IMR-90 (cell line): ENCODE measurements at regions not wholly inside any gene's neighbourhood (a gene's known extent, or its start where the extent isn't known, plus 50 kb on each side); places are given as distances from the start of the nearest gene placed in this dataset.

ENCODE experiments used
- ATAC-seq: fragments of 200-7000 bp; cut with Tn5 transposase; 2 replicates; pipeline ENCODE4 v1.9.1; 2020; ENCODE audit warnings: low read depth, mild to moderate bottlenecking, moderate library complexity
- BruUV-seq: library from RNA; stranded (reverse); fragments of 400-500 nt; replicated peaks from 2 replicates; lab custom pipeline; 2021; lab: Mats Ljungman, UMichigan
- CTCF ChIA-PET: fragments of 300-600 bp; formaldehyde crosslinking; extraction: SDS; loops from one replicate; lab custom pipeline; 2021; ENCODE audit warnings: antibody characterized with exemption; lab: Yijun Ruan, JAX
- POLR2A ChIA-PET: fragments of 300-600 bp; sonication (Branson Sonifier 250); formaldehyde crosslinking; loops from one replicate; lab custom pipeline; 2022; ENCODE audit warnings: antibody characterized with exemption; ENCODE audit not compliant: unreplicated experiment; lab: Charles Lee
- DNase-seq: peaks from one replicate; pipeline ENCODE4 v3.0.0; 2013
- H2AFZ ChIP-seq: replicated peaks from 2 replicates; pipeline ENCODE3; 2013; ENCODE audit warnings: low read length, mild to moderate bottlenecking; ENCODE audit not compliant: poor library complexity
- H2AK5ac ChIP-seq: 2 replicates; pipeline ENCODE4 v1.6.1; 2013; ENCODE audit warnings: low read depth, low read length, inconsistent platforms
- H2AK9ac ChIP-seq: replicated peaks from 2 replicates; pipeline ENCODE3; 2013; ENCODE audit warnings: mild to moderate bottlenecking, low read depth, low read length, moderate library complexity; ENCODE audit not compliant: poor library complexity
- H2BK120ac ChIP-seq: 2 replicates; pipeline ENCODE4 v1.6.1; 2013; ENCODE audit warnings: low read depth, low read length, inconsistent platforms
- H2BK15ac ChIP-seq: 3 replicates; pipeline ENCODE4 v1.6.1; 2013; ENCODE audit warnings: low read depth, low read length, inconsistent platforms
- H2BK20ac ChIP-seq: 2 replicates; pipeline ENCODE4 v1.6.1; 2013; ENCODE audit warnings: low read depth, mild to moderate bottlenecking, inconsistent platforms, low read length, moderate library complexity
- H2BK5ac ChIP-seq: 2 replicates; pipeline ENCODE4 v1.6.1; 2013; ENCODE audit warnings: mild to moderate bottlenecking, low read depth, low read length, inconsistent platforms; ENCODE audit not compliant: poor library complexity, severe bottlenecking
- H3K14ac ChIP-seq: replicated peaks from 2 replicates; pipeline ENCODE4 v1.6.1; 2013; ENCODE audit warnings: low read depth, low read length, inconsistent platforms
- H3K18ac ChIP-seq: 2 replicates; pipeline ENCODE4 v1.6.1; 2013; ENCODE audit warnings: low read depth, low read length, control low read depth
- H3K23ac ChIP-seq: 2 replicates; pipeline ENCODE4 v1.6.1; 2013; ENCODE audit warnings: low read depth, low read length, inconsistent platforms
- H3K27ac ChIP-seq: 2 replicates; pipeline ENCODE4 v1.5.1; 2013; ENCODE audit warnings: mild to moderate bottlenecking, control low read depth, low read length; ENCODE audit not compliant: insufficient read depth
- H3K27me3 ChIP-seq: 2 replicates; pipeline ENCODE4 v1.6.1; 2013; ENCODE audit warnings: low read length; ENCODE audit not compliant: control insufficient read depth, insufficient read depth
- H3K36me3 ChIP-seq: 2 replicates; pipeline ENCODE4 v1.6.1; 2013; ENCODE audit warnings: low read length, mixed read lengths; ENCODE audit not compliant: control insufficient read depth, insufficient read depth
- H3K4ac ChIP-seq: 2 replicates; pipeline ENCODE4 v1.6.1; 2013; ENCODE audit warnings: low read depth, low read length, inconsistent platforms
- H3K4me1 ChIP-seq: 2 replicates; pipeline ENCODE4 v1.6.1; 2013; ENCODE audit warnings: low read length, mixed read lengths; ENCODE audit not compliant: control insufficient read depth, insufficient read depth
- H3K4me2 ChIP-seq: 2 replicates; pipeline ENCODE4 v1.6.1; 2013; ENCODE audit warnings: low read depth, mild to moderate bottlenecking, control low read depth, low read length, moderate library complexity
- H3K4me3 ChIP-seq: 2 replicates; pipeline ENCODE4 v1.5.1; 2013; ENCODE audit warnings: low read depth, mild to moderate bottlenecking, control low read depth, low read length, moderate library complexity; ENCODE audit not compliant: insufficient read depth
- H3K56ac ChIP-seq: 2 replicates; pipeline ENCODE4 v1.6.1; 2013; ENCODE audit warnings: low read length, inconsistent platforms; ENCODE audit not compliant: insufficient read depth; ENCODE audit errors: extremely low read depth
- H3K79me1 ChIP-seq, 2 experiments: 2 replicates each; pipeline ENCODE4 v1.6.1; 2013; ENCODE audit warnings: low read length in 2 of 2, inconsistent platforms in 1 of 2, low read depth in 1 of 2
- H3K9ac ChIP-seq: 2 replicates; pipeline ENCODE4 v1.6.1; 2013; ENCODE audit warnings: low read depth, low read length, control low read depth
- H3K9me1 ChIP-seq: 2 replicates; pipeline ENCODE4 v1.6.1; 2013; ENCODE audit warnings: low read length, inconsistent platforms; ENCODE audit not compliant: insufficient read depth
- H3K9me3 ChIP-seq: 2 replicates; pipeline ENCODE4 v1.6.1; 2013; ENCODE audit warnings: low read length; ENCODE audit not compliant: control insufficient read depth, insufficient read depth
- H4K20me1 ChIP-seq: 2 replicates; pipeline ENCODE4 v1.6.1; 2013; ENCODE audit warnings: low read length, inconsistent platforms; ENCODE audit not compliant: insufficient read depth
- H4K5ac ChIP-seq: 2 replicates; pipeline ENCODE4 v1.6.1; 2013; ENCODE audit warnings: mild to moderate bottlenecking, low read depth, low read length, control low read depth
- H4K8ac ChIP-seq, 2 experiments: 2 replicates each; pipeline ENCODE4 v1.6.1; 2013; ENCODE audit warnings: low read depth in 2 of 2, low read length in 2 of 2, control low read depth in 1 of 2, inconsistent platforms in 1 of 2
- H4K91ac ChIP-seq: 2 replicates; pipeline ENCODE4 v1.6.1; 2013; ENCODE audit warnings: low read depth, low read length, inconsistent platforms; ENCODE audit not compliant: insufficient read depth
- BHLHE40 ChIP-seq: fragments of 150-350 bp; IDR thresholded peaks from 2 replicates; pipeline ENCODE4 v1.6.1; 2016; ENCODE audit warnings: mild to moderate bottlenecking, low read depth, low read length
- CEBPB ChIP-seq: IDR thresholded peaks from 2 replicates; pipeline ENCODE4 v1.6.1; 2012; ENCODE audit warnings: low read depth, low read length, improper control_type of control experiment
- CHD1 ChIP-seq: IDR thresholded peaks from 2 replicates; pipeline ENCODE4 v1.6.1; 2012; ENCODE audit warnings: low read depth, low read length, improper control_type of control experiment
- FOS ChIP-seq: fragments of 150-350 bp; IDR thresholded peaks from 2 replicates; pipeline ENCODE4 v1.6.1; 2016; ENCODE audit warnings: low read depth, low read length
- MAFK ChIP-seq: IDR thresholded peaks from 2 replicates; pipeline ENCODE4 v1.6.1; 2012; ENCODE audit warnings: low read depth, low read length, improper control_type of control experiment
- MAZ ChIP-seq: IDR thresholded peaks from 2 replicates; pipeline ENCODE4 v1.6.1; 2012; ENCODE audit warnings: low read depth, mild to moderate bottlenecking, low read length, improper control_type of control experiment, moderate library complexity, borderline replicate concordance
- MXI1 ChIP-seq: IDR thresholded peaks from 2 replicates; pipeline ENCODE4 v1.6.1; 2012; ENCODE audit warnings: low read depth, mild to moderate bottlenecking, low read length, moderate library complexity, borderline replicate concordance
- NFE2L2 ChIP-seq: fragments of 150-350 bp; IDR thresholded peaks from 2 replicates; pipeline ENCODE4 v1.6.1; 2016; ENCODE audit warnings: low read depth, mild to moderate bottlenecking, low read length
- POLR2A ChIP-seq: IDR thresholded peaks from 2 replicates; pipeline ENCODE4 v1.6.1; 2012; ENCODE audit warnings: mild to moderate bottlenecking, low read depth, low read length
- RAD21 ChIP-seq: IDR thresholded peaks from 2 replicates; pipeline ENCODE4 v1.6.1; 2012; ENCODE audit warnings: low read length, improper control_type of control experiment
- RCOR1 ChIP-seq: IDR thresholded peaks from 2 replicates; pipeline ENCODE4 v1.6.1; 2012; ENCODE audit warnings: mild to moderate bottlenecking, low read length, improper control_type of control experiment; ENCODE audit not compliant: insufficient replicate concordance
- RFX5 ChIP-seq: IDR thresholded peaks from 2 replicates; pipeline ENCODE4 v1.8.0; 2012; ENCODE audit warnings: low read depth, mild to moderate bottlenecking, low read length, moderate library complexity
- SMC3 ChIP-seq: fragments of 150-350 bp; IDR thresholded peaks from 2 replicates; pipeline ENCODE4 v1.6.1; 2016; ENCODE audit warnings: low read depth, mild to moderate bottlenecking, antibody characterized with exemption, low read length, moderate library complexity
- WGBS, 2 experiments: methylation state at CpG; one replicate each; pipeline versions ENCODE4 v1.1.5 to v1.1.7; 2013; ENCODE audit warnings: missing lambda C conversion rate in 2 of 2; ENCODE audit not compliant: insufficient read length in 1 of 2; ENCODE audit errors: extremely low coverage in 2 of 2; 5-methylcytosine and 5-hydroxymethylcytosine counted together
- dilution Hi-C: fragments of 300-500 bp; cut with HindIII; formaldehyde crosslinking; loops from one replicate; pipeline ENCODE4 v1.14.3; 2018; ENCODE audit warnings: low sequenced_read_pairs; ENCODE audit not compliant: unreplicated experiment
- in situ Hi-C: fragments of 300-500 bp; cut with MboI; formaldehyde crosslinking; loops from 3 replicates; pipeline ENCODE4 v1.14.3; 2019; ENCODE audit warnings: low sequenced_read_pairs, inconsistent platforms, mixed read lengths
- intact Hi-C: fragments of 100-400 bp; cut with micrococcal nuclease; formaldehyde crosslinking; loops from 2 replicates; pipeline ENCODE4 v1.10.0; 2022
- TF ChIP-seq, protein P1 (sequence below): fragments of 150-350 bp; IDR thresholded peaks from 2 replicates; pipeline ENCODE4 v1.6.1; 2017; ENCODE audit warnings: mild to moderate bottlenecking, antibody characterized with exemption, low read length, low read depth
- TF ChIP-seq, protein P2 (sequence below): fragments of 150-350 bp; IDR thresholded peaks from 2 replicates; pipeline ENCODE4 v1.6.1; 2016; ENCODE audit warnings: low read depth, mild to moderate bottlenecking, low read length, moderate library complexity, borderline replicate concordance
- TF ChIP-seq, protein P3 (sequence below): conservative IDR thresholded peaks from 2 replicates; pipeline ENCODE4 v1.5.1; 2012; ENCODE audit warnings: mild to moderate bottlenecking, low read depth, low read length, improper control_type of control experiment

GRCh38 chr17:13806092-13806491 lies 204.4 kb upstream of the HS3ST3A1 start:
- Histone ChIP-seq H3K18ac (no peak overlapping the region), H2AK5ac (no peak overlapping the region), H3K27me3 (peaks cover 3% of the 10 kb centered on the region; the same call in 1 of the 2 replicates), H4K5ac (no peak overlapping the region), H2BK15ac (no peak overlapping the region), H3K79me1 (no peaks in the 10 kb centered on the region), H4K20me1 (no peaks in the 10 kb centered on the region), H3K27ac (no peak overlapping the region), H3K4me1 (no peaks in the 10 kb centered on the region), H2AFZ (no peak overlapping the region), H3K56ac (no peak overlapping the region), H2AK9ac (no peak overlapping the region), H3K23ac (no peak overlapping the region), H2BK20ac (no peak overlapping the region), H4K91ac (no peak overlapping the region), H2BK5ac (no peak overlapping the region), H3K36me3 (no peaks in the 10 kb centered on the region), H3K4me2 (no peak overlapping the region), H3K4ac (no peak overlapping the region), H3K9me1 (no peaks in the 10 kb centered on the region), H4K8ac (no peak overlapping the region), H3K4me3 (no peak overlapping the region), H2BK120ac (no peak overlapping the region), H3K9ac (no peak overlapping the region), H3K14ac (no peak overlapping the region), H3K9me3 (no peaks in the 10 kb centered on the region)
- TF ChIP-seq RFX5: no peak
- TF ChIP-seq MAZ: no peak
- TF ChIP-seq BHLHE40: no peak
- no peak for TF ChIP-seq NFE2L2
- TF ChIP-seq CEBPB: no peak
- no peak for TF ChIP-seq CHD1
- TF ChIP-seq, protein P1, sequence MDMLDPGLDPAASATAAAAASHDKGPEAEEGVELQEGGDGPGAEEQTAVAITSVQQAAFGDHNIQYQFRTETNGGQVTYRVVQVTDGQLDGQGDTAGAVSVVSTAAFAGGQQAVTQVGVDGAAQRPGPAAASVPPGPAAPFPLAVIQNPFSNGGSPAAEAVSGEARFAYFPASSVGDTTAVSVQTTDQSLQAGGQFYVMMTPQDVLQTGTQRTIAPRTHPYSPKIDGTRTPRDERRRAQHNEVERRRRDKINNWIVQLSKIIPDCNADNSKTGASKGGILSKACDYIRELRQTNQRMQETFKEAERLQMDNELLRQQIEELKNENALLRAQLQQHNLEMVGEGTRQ: no peak
- TF ChIP-seq, protein P2, sequence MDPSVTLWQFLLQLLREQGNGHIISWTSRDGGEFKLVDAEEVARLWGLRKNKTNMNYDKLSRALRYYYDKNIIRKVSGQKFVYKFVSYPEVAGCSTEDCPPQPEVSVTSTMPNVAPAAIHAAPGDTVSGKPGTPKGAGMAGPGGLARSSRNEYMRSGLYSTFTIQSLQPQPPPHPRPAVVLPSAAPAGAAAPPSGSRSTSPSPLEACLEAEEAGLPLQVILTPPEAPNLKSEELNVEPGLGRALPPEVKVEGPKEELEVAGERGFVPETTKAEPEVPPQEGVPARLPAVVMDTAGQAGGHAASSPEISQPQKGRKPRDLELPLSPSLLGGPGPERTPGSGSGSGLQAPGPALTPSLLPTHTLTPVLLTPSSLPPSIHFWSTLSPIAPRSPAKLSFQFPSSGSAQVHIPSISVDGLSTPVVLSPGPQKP: no peak
- no peak for TF ChIP-seq POLR2A
- TF ChIP-seq RAD21: no peak
- TF ChIP-seq MAFK: no peak
- TF ChIP-seq, protein P3, sequence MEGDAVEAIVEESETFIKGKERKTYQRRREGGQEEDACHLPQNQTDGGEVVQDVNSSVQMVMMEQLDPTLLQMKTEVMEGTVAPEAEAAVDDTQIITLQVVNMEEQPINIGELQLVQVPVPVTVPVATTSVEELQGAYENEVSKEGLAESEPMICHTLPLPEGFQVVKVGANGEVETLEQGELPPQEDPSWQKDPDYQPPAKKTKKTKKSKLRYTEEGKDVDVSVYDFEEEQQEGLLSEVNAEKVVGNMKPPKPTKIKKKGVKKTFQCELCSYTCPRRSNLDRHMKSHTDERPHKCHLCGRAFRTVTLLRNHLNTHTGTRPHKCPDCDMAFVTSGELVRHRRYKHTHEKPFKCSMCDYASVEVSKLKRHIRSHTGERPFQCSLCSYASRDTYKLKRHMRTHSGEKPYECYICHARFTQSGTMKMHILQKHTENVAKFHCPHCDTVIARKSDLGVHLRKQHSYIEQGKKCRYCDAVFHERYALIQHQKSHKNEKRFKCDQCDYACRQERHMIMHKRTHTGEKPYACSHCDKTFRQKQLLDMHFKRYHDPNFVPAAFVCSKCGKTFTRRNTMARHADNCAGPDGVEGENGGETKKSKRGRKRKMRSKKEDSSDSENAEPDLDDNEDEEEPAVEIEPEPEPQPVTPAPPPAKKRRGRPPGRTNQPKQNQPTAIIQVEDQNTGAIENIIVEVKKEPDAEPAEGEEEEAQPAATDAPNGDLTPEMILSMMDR: no peak
- TF ChIP-seq RCOR1: no peak
- no peak for TF ChIP-seq SMC3
- TF ChIP-seq FOS: no peak
- no peak for TF ChIP-seq MXI1
- in situ Hi-C loops (no loop called here), intact Hi-C loops (no loop called here), dilution Hi-C loops (no loop called here)
- DNase-seq: no peak
- no TSS peak for BruUV-seq
- WGBS, 2 experiments: 73% methylated on average over 2 of the region's 5 CpGs; no CpG with 5 or more reads in 1 of the 2 experiments
- ChIA-PET POLR2A (no interaction called here), CTCF (no interaction called here)
- no peak for ATAC-seq
